K562 (cell line): ENCODE measurements at regions not wholly inside any gene's neighbourhood (a gene's known extent, or its start where the extent isn't known, plus 50 kb on each side); places are given as distances from the start of the nearest gene placed in this dataset.

Experiments
- ATAC-seq: fragments of 200-7000 bp; cut with Tn5 transposase; 3 replicates; pipeline ENCODE4 v1.9.1; 2020; ENCODE audit warnings: moderate library complexity
- BruUV-seq: library from RNA; stranded (reverse); fragments of 400-500 nt; replicated peaks from 2 replicates; lab custom pipeline; 2021; lab: Mats Ljungman, UMichigan
- CTCF ChIA-PET: fragments of 300-600 bp; formaldehyde crosslinking; extraction: SDS; loops from one replicate; lab custom pipeline; 2021; ENCODE audit warnings: low intra/inter-chr PET ratio; lab: Yijun Ruan, JAX
- POLR2A ChIA-PET: fragments of 300-600, 350-650 bp; sonication (Branson Sonifier 250); formaldehyde crosslinking; extraction: SDS; loops from one replicate; lab custom pipeline; 2021; ENCODE audit warnings: antibody characterized with exemption, inconsistent platforms; lab: Yijun Ruan, JAX
- DNase-seq, 4 experiments: peaks; one replicate each; pipeline versions ENCODE4 v3.0.0 to v3.0.0-alpha.2; 2011 to 2018; ENCODE audit warnings: low spot score in 3 of 4, mixed read lengths in 3 of 4; ENCODE audit errors: extremely low read depth in 1 of 4
- FAIRE-seq: peaks from 2 replicates; lab custom pipeline; 2011; peaks lifted over from hg19 to GRCh38; lab: Jason Lieb, UNC
- H2AFZ ChIP-seq: 2 replicates; pipeline ENCODE4 v1.6.0; 2011; ENCODE audit warnings: low read depth, low read length, control low read depth, inconsistent platforms
- H3K27ac ChIP-seq: fragments of 200-600 bp; 3 replicates; pipeline ENCODE4 v1.8.0; 2011; ENCODE audit warnings: low read depth, mild to moderate bottlenecking, control low read depth, inconsistent platforms, low read length, moderate library complexity, mixed read lengths; ENCODE audit errors: extremely low read depth
- H3K27me3 ChIP-seq, 2 experiments: fragments of 300-600 bp in 1 of 2; 2 replicates in 1 of 2; 3 replicates in 1 of 2; pipeline versions ENCODE4 v1.6.0 to v1.8.0; 2011; ENCODE audit warnings: inconsistent platforms in 2 of 2, low read length in 2 of 2, mild to moderate bottlenecking in 1 of 2, mixed read lengths in 1 of 2, moderate library complexity in 1 of 2; ENCODE audit not compliant: control insufficient read depth in 2 of 2, insufficient read depth in 2 of 2
- H3K36me3 ChIP-seq: fragments of 300-600 bp; 3 replicates; pipeline ENCODE4 v1.8.0; 2011; ENCODE audit warnings: mild to moderate bottlenecking, low read length, inconsistent platforms; ENCODE audit not compliant: control insufficient read depth, insufficient read depth
- H3K4me1 ChIP-seq, 2 experiments: fragments of 200-600 bp in 1 of 2; replicated peaks in 1 of 2; 2 replicates in 1 of 2; 3 replicates in 1 of 2; pipeline versions ENCODE4 v1.5.1 to v1.8.0; 2011; ENCODE audit warnings: inconsistent platforms in 2 of 2, low read length in 2 of 2, mild to moderate bottlenecking in 1 of 2, mixed read lengths in 1 of 2, moderate library complexity in 1 of 2; ENCODE audit not compliant: control insufficient read depth in 2 of 2, insufficient read depth in 2 of 2
- H3K4me2 ChIP-seq: 2 replicates; pipeline ENCODE4 v1.6.1; 2011; ENCODE audit warnings: low read length, control low read depth, inconsistent platforms, mixed read lengths; ENCODE audit not compliant: insufficient read depth
- H3K4me3 ChIP-seq: fragments of 200-600 bp; sonication (generic), shearing (Covaris generic); 2 replicates; pipeline ENCODE4 v1.5.1; 2016; ENCODE audit warnings: control low read depth, inconsistent platforms
- H3K79me2 ChIP-seq: fragments of 200-600 bp; 3 replicates; pipeline ENCODE4 v1.8.0; 2011; ENCODE audit warnings: low read length, inconsistent platforms; ENCODE audit not compliant: control insufficient read depth, insufficient read depth
- H3K9ac ChIP-seq, 2 experiments: 2 replicates each; pipeline versions ENCODE4 v1.6.0 to v1.6.1; 2011; ENCODE audit warnings: low read depth in 2 of 2, low read length in 2 of 2, control low read depth in 1 of 2, inconsistent platforms in 1 of 2, mild to moderate bottlenecking in 1 of 2, mixed read lengths in 1 of 2; ENCODE audit not compliant: insufficient read depth in 1 of 2
- H3K9me1 ChIP-seq: one replicate; pipeline ENCODE4 v1.6.0; 2011; ENCODE audit warnings: inconsistent platforms, mild to moderate bottlenecking, low read length, moderate library complexity; ENCODE audit not compliant: control insufficient read depth, insufficient read depth
- H3K9me3 ChIP-seq: replicated peaks from 2 replicates; pipeline ENCODE4 v1.5.1; 2011; ENCODE audit warnings: low read depth, low read length, inconsistent platforms; ENCODE audit not compliant: control insufficient read depth, insufficient read depth
- H4K20me1 ChIP-seq: replicated peaks from 2 replicates; pipeline ENCODE4 v1.6.1; 2011; ENCODE audit warnings: low read length, inconsistent platforms, mixed read lengths; ENCODE audit not compliant: control insufficient read depth, insufficient read depth
- HNRNPL ChIP-seq: fragments of 200-400 bp; formaldehyde crosslinking; IDR thresholded peaks from 2 replicates; pipeline ENCODE4 v1.6.1; 2017; ENCODE audit warnings: low read depth, mild to moderate bottlenecking, low read length
- ZBTB34 ChIP-seq: fragments of 250-450 bp; sonication (Bioruptor Pico); IDR thresholded peaks from 2 replicates; pipeline ENCODE4 v1.8.0; 2021; ENCODE audit warnings: mild to moderate bottlenecking, moderate library complexity
- WGBS: fragments of 100-300 bp; shearing (Covaris generic); methylation state at CpG from one replicate; pipeline ENCODE4 v1.1.6; 2016; ENCODE audit warnings: low coverage, mixed read lengths; ENCODE audit not compliant: insufficient coverage; ENCODE audit errors: missing lambda C conversion rate; 5-methylcytosine and 5-hydroxymethylcytosine counted together
- in situ Hi-C: fragments of 300-500 bp; cut with MboI; formaldehyde crosslinking; loops from 4 replicates; pipeline ENCODE4 v1.15.0; 2018; ENCODE audit warnings: inconsistent platforms, mixed read lengths
- intact Hi-C: fragments of 100-400 bp; cut with micrococcal nuclease; formaldehyde crosslinking; loops from 2 replicates; pipeline ENCODE4 v1.14.2; 2022

DNA sequence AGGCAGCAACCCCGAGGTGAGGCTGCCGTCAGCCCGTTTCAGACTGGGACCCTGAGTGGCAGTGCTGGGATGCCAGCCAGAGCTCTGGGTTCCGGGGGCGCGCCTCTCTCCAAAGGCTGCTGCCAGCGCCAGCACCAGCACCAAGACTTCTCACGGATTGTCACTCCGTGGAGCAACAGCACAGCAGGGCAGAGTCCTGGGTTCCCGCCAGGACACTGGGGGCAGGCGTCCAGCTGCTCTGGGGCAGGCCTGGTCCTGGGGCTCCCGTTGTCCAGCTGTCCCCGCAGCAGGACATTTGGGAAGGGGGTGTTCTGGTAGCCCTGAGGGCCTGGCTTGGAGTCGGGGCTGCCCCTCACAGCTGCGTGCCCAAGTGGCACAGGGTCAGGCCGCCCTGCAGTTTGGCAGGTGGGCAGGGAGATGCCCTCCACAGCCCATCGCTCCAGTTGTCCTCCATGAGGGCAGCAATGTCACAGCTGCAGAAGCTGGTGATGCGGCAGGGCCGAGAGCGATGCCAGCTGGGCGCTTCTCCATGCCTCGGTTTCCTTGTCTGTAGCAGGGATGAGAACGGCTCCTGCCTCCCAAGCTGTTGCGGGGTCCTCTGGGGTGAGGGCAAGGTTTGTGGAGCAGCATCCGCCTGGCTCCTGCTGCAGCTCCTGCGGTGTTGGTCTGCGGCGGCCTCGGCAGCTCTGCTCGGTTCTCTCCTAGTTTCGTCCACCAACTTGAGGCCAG lies 137.3 kb upstream of the CIBAR2 start:
- Histone ChIP-seq H3K9ac (no peak overlapping the region), H3K9me3 (no peaks in the 10 kb centered on the region), H3K27ac (no peak overlapping the region), H3K4me2 (no peak overlapping the region), H3K4me1 (peaks cover 0 to 53% of the 10 kb centered on the region in 2 experiments; a peak in 3 of 5 replicates), H3K36me3 (no peaks in the 10 kb centered on the region), H2AFZ (no peak overlapping the region), H4K20me1 (peaks cover 75% of the 10 kb centered on the region), H3K4me3 (no peak overlapping the region), H3K27me3 (no peaks in the 10 kb centered on the region), H3K79me2 (peaks cover 6% of the 10 kb centered on the region; the same call in 2 of the 3 replicates), H3K9me1 (peaks cover 13% of the 10 kb centered on the region)
- in situ Hi-C loops (loop anchor here (10.0 kb wide), 1 partner anchor 135 kb away; the partner anchor contains the start of gene CIBAR2), intact Hi-C loops (loop anchor here (5.0 kb wide), 1 partner anchor 132 kb away; no protein-coding TSS in a partner anchor)
- POLR2A ChIA-PET: interaction anchor here (0.7 to 1.3 kb wide), 4 partner anchors 9 to 181 kb away, joined by 3 to 5 read pairs (median 3); no protein-coding TSS in a partner anchor
- CTCF ChIA-PET: no interaction called here
- FAIRE-seq (no peak), ATAC-seq (no peak), DNase-seq (no peak)
- BruUV-seq: no TSS peak
- 74% methylated on average over 31 of the region's 31 CpGs for WGBS
- no peak for TF ChIP-seq ZBTB34 (CRISPR knock-in tag)
- TF ChIP-seq HNRNPL: 0 out of 2 replicates have a peak, but pooled peaks have one; percentile 40
